Limb (tissue), 2 donors: ENCODE measurements at regions not wholly inside any gene's neighbourhood (a gene's known extent, or its start where the extent isn't known, plus 50 kb on each side); places are given as distances from the start of the nearest gene placed in this dataset.
"Not testable (repeated sequence)": the region's sequence is repeated elsewhere in the genome, so short reads cannot be mapped to it uniquely, and the experiment has no call there.

Experiments
- DNase-seq, 2 donors: peaks; one replicate each; pipeline ENCODE4 v3.0.0-alpha.2; 2016; ENCODE audit errors: extremely low spot score in 2 of 2

DNA sequence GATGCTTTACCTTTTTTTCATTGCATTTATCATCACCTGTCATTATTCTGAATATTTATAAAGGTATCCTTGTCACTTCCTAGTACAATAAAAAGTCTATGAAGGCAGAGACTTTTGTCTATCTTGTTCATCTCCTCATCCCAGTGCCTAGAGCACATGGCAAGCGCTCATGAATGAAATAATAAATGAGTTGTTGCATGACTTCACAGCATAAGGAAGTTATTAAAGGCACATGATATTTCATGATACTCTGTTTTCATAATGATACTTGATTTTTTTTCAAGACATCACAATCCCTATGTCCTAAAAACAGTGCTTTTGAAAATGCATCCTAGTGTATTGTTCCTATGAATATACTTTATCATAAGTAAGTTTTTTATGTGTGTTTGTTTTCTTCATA lies 310.6 kb upstream of the RSPO3 start:
- no peak for DNase-seq

DNA sequence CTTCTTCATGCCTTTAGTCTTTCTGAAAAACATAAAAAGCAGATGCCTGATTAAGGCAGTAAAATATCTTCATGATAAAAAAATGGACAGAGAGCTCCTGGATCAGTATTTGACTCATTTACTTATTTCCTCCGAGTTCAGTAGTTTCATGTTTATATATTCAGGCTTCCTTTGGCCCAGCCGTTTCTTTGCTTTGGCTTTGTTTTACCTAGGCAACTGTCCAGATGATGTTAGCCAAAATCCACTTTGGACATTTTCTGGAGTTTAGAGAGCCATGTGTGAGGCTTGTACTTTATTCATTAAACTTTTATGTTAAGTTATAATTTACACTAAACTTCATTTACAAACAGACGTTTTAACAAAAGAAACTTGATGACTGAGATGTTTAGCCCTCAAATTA lies 307.1 kb upstream of the RSPO3 start:
- no peak for DNase-seq

DNA sequence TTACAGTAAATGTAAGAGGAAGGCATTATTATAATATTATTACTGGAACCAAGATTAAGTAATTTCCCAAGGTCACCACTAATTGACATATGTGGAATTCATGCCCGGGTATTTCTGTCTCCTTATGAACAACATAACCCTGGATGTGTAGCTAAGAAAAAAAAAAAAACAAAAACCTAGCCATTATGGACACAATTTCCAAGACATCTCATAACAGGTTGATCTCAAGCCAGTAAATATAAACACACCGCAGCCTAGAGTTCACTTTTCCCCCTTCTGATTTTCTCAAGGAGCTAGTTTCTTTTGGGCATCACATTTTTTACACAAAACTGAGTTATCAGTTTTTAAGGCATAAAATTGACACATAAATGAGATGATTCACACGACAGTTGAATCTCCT lies 306.5 kb upstream of the RSPO3 start:
- no peak for DNase-seq

DNA sequence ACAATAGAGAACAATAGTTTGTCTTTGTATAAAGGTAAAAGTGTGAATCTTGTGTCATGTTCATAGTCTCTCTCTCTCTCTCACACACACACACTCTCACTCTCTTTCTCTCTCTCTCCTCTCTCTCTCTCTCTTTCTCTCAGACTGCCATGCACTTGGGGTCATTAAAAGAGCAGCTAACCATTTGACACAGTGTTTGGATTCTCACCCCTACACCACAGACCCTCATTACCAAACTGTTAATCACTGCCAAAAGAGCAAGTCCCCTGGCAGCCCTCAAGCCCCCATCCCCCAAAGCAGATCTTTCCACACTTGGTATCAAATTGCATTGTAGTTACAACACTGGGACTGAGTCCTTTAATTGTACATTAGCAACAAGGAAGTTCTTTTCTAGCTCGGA lies 305.8 kb upstream of the RSPO3 start:
- DNase-seq = no peak

DNA sequence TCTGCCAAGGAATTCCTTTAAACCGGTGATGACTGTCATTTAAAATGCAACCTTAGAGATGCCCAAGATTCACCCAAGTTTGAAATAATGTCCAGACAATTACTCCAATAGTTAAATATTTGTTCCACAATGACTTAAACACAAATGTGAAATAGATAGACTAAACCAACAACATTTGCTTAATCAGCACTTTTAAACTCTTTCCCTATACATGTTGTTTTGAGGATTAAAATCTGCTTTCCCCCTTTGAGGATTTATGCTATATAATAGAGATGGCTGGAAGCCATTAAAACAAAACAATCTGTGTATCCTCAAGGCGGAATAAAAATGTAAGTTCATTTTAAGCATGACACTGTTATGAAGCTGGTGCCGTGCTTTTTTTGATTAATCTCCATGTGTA lies 297.8 kb upstream of the RSPO3 start:
- no peak for DNase-seq

DNA sequence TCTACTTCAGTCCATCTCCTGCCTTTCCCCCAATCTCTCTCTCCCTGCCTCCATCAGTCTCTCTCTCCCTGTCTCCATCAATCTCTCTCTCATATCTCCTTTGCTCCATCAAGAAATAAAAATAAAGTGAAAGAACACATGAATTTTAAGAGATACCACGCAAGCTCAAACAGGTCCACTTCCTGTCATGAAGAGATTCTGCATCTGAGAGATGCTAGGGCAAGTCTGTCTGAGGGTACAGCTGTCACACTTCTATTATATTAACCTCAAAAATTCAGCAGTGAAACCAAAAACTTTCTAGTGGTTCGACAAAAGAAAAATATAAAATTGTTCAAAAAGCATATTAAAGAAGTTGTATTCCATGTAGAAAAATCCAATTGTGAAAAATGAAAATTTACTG lies 296.8 kb upstream of the RSPO3 start:
- DNase-seq = no peak

DNA sequence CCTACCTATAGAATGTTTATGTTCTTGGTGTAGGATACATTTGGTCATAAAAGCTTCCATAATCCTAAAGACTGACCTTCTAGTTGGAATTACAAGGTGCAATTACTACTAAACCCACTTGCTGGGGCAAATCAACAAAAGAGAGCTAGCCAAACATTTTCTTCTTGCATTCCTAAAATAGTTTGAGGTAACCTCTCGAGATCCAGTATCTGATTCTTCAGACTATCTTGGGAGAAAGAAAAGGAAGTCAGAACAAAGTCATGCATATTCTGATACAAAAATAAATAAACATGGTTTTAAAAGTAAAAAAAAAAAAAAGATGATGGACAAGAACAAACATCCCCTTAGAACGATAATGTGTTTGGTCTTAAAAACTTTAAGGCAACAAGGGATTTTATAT lies 294.2 kb upstream of the RSPO3 start:
- DNase-seq = no peak

DNA sequence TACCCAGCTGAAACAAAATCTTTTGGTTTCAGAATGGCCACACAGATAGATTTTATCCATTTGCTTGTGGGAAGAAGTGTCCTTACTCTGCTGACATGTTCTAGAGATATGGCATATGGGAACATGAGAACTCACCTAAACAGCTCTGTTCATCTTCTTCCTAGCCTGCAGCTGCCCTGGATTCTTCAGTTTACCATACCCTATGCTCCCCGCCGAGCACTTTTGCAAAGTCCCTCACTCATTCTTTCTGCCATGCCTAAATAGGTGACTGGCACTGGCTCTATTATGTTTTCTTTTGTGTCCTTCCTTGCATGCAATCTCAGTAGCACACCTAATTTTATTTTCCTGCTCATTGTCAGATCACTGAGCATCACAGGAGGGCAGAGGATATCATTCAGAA lies 293.7 kb upstream of the RSPO3 start:
- DNase-seq = no peak

DNA sequence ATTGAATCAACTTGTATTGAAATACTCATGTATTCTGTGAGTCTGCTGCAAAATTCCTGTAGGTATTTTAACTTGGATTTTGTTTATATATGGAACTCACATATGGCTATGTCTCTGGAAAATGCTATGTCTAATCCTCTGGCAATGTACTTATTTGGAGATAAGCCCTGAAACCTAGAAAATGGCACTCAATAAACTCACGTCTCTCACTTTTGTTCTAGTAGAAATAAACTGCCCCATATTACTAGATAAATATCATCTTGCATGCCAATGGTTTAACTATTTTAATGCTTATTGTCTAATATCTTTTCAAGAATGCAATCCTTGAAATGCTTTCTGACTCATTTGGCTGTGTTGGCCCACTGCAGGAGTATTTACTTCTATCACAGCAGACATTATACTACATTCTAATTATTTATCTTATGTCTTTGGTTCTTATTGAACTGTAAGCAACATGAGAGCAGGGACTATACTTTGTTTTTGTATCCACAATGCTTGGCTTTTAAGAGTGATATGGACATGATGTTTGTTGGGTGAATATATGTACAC lies 292.2 kb upstream of the RSPO3 start:
- DNase-seq = no peak

DNA sequence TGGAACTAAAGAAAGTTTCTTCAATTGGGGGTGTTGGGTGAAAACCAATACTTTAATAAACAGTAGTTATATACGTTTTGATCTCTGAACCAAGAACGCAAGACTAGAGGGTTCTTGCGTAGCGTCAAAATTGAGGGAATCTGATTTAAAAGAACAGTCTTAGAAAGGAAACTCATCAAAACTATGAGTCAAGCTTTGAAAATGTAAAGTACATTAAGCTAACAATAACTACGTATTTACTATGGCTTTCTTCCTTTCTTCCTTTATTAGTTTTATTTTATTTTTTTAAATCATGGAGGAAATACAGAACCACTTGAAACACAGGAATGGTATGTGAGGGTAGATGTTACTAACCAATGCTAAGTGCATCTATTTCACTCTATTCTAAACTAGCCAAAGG lies 287.0 kb upstream of the RSPO3 start:
- DNase-seq = no peak

DNA sequence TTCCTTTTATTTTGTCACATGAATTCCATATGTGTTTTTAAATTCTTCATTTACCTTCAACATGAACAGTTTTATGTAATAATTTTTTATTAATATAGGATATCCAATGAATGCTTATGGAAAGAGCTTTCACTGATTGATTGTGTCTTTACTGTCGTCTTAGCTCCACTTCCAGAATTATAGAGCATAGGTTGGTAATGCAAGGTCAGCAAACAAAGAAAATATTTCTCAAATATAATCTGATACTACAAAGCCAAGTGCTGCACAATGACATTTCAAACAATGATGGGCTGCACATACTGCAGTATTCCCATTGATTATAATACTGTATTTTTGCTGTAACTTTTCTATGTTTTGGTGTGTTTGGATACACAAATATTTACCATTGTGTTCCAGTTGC lies 275.7 kb upstream of the RSPO3 start:
- no peak for DNase-seq

DNA sequence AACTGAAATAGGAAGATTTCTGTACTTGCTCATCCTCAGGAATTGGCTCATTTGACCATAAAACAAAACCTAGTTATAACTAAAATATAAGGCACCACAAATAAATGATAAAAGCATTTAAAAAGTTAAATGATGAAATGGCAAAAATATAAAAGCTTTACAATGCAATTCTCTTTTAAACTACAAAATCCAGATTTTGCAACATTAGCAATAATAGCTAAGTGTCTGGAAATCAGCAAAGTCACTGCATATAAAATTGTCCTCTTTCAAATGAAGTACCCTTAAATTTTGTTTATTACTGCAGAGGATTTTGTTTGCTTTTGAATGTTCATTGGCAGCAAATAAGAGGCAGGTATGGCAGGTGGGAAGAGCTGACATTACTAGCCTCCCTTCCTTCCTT lies 270.4 kb upstream of the RSPO3 start:
- DNase-seq = no peak

DNA sequence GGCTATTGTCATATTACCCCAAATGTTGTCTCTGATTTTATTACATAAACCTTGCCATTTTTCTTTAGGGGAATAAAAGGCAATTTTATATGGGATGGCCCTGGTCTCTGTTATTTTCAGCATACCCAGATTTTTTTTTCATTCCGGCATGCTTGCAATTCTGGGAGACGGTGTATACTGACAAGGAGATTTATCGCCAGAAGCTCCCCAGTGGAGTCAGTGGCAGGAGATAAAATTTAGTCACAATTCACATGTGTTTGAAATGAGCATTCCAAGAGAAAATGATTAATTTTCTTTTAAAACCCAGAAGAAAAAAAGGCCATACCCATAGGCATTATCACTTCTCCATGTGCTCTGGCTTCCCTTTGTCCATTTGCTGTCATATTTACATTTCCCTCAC lies 250.8 kb upstream of the RSPO3 start:
- no peak for DNase-seq

DNA sequence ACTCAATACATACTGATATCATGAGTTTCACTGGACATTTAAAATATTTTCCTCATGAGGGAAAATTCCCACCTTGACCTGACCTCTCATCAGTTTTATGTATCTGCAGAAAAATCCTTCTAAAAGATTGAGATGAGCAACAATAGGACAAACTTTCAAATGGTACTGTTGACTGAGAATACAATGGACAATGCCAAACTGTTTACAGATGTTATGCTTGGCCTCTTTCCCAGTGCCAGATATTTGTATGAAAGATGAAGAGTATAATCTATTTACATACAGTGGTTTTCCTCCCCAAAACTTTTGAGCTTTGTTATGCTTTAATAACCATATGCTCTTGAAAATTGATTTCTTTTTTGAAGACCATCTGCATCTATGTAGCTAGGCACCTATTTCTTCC lies 245.1 kb upstream of the RSPO3 start:
- DNase-seq = no peak

DNA sequence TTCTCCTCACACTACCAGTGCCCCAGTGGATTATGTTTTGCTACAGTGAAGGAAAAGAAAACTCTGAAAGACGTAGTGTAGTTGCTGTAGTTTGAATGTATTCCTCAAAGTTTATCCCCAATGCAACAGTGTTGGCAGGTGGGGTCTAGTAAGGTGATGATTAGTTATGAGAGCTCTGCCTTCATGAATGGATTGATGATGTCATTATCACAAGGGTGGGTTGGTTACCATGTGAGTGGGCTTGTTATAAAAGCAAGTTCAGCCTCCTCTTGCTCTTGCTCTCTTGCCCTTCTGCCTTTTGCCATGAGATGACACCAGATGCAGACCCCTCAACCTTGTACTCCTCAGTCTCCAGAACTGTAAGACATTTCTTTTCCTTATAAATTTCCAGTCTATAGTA lies 244.7 kb upstream of the RSPO3 start:
- no peak for DNase-seq

DNA sequence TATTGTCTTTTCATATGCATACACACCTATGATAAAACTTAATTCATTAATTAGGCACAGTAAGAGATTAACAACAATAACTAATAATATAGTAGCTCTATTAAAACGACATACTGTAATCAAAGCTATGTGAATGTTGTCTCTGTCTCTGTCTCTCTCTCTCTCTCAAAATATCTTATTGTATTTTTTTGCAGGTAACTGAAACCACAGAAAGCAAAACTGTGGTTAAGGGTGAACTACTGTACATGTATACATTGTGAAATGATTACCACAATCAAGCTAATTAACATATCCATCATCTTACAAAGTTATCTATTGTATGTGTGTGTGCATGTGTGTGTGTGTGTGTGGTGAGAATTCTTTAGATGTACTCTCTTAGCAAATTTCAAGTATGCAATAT lies 242.0 kb upstream of the RSPO3 start:
- DNase-seq = no peak

DNA sequence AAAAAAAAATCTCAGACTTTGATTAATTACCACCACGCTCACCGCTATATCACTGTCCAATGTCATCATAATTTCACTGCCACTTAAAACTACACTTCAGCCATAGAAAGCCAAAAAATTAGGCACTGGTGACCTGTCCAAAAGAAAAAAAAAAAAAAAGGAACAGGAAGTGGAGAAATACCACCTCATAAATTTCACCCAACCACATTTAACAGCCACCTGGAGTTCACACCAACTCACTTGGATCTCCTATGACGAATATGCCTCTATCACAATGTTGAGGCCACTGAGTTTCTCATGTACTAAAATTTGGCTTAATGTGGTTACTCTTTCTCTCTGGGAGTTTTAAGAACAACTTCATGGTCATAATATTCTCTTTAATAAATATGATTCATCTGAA lies 237.5 kb upstream of the RSPO3 start:
- DNase-seq = no peak

DNA sequence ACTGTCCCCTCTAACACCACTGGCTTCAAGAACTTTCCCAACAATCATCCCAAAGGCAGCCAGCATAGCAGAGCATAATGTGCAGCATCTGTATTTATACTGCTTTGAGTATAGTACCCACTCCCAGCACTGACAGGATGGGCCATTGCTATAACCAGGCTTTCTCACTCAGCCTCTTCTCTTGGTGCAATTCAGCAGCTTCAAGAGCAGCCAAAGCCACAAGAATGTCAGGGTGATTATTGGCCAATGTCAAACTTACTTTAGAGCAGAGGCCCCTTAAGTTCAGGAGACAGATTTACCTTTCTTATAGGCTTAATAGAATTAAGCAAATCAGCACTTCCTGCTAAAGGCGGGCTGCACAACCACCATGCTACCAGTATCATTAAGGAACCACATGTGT lies 232.4 kb upstream of the RSPO3 start:
- DNase-seq = no peak

DNA sequence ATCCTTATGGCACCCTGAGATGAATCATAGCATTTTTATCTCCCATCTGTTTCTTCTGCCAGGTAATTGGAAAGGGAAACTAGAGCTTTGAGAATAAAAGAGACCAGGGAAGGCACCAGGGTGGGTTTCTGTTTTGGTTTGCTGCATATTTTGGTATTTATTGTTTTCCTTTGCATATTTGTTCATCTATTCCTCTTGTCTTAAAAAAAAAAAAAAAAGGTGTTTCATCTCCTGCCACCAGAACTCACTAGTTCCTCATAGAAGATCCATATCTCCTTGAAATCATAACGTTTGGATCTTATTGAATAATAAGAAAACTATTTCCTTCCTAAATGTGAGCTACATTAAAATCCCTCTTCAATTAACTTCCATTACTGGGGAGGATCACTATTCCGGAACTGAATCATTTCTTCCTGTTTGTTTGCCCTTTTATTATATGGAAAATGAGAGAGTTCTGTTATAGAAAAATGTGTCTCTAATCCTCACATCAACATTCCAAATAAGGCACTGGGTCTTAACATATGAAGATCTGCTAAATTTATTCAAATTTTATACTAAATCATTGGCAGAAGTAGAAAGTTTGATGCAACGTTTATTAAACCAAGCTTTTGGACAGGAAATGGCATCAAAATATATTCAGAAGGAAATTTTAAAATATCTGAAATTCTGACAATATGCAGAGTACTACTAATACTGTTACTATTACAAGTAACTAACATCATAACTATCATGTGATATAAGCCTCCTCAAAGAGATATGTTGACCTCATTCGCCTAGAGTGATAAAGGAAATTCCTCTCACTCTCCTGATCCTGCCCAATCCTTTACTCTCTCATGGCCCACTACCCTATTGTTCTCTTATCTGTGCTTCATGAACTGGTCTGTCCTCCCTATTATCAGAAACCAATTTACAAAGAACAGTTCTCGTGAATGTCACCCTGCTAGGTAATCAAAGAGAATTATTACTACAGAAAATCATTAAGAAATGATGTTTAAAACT lies 229.4 kb upstream of the RSPO3 start:
- DNase-seq = no peak

DNA sequence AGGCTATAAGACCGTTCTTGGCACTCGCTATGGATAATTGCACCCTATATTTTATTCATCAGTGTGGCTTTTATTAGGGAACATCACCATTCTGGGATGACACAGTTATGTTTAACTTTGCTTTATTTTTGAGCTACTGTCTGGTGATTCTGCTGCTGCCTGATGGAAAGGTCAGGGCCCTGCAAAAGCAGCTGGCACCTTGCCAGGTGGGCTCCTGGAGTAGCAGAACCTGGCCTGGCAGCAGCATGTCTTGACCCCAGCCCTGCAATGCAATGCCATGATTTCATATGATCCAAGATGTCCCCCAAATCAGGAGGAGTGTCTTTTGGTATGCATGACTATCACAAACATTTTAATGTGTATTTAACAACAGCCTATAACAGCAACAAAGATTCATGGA lies 228.4 kb upstream of the RSPO3 start:
- no peak for DNase-seq

DNA sequence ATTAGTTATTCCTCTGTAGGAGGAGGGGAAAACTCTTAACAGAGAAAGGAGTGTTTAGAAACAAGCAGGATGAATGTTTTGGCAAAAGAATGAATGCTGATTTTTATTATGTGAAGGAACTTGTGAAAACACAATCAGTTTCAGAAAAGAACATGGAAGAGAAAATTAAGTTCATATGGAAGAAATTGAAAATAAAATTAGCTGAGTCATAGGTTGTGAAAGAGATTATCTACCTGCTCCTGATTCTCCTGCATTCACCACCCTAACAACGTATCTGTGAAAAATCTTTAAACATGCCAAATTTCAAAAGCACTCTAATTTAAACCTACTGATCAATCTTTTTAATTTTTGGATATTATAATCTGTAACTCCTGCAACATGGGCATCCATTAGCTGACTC lies 227.3 kb upstream of the RSPO3 start:
- DNase-seq = no peak

DNA sequence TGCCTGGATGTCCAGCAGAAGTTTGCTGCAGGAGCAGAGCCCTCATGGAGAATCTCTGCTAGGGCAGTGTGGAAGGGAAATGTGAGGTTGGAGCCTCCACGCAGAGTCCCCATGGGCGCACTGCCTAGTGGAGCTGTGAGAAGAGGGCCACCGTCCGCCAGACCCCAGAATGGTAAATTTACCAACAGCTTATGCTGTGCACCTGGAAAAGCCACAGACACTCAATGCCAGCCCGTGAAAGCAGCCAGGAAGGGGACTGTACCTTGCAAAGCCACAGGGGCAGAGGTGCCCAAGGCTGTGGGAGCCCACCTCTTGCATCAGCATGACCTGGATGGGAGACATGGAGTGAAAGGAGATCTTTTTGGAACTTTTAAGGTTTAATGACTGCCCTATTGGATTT lies 225.6 kb upstream of the RSPO3 start:
- DNase-seq = not testable (repeated sequence)

DNA sequence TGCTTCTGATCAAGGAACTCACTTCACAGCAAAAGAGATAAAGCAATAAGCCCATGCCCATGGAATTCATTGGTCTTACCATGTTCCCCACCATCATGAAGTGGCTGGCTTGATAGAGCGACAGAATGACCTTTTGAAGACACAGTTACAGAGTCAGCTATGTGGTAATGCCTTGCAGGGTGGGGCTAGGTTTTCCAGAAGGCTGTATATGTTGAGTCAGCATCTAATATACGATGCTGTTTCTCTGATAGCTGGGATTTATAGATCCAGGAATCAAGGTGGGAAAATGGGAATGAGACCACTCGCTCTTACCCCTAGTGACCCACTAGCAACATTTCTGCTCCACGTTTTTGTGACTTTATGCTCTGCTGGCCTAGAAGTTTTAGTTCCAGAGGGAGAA lies 220.7 kb upstream of the RSPO3 start:
- DNase-seq = no peak
